Amygdala (tissue), 56 donors: ENCODE measurements at regions not wholly inside any gene's neighbourhood (a gene's known extent, or its start where the extent isn't known, plus 50 kb on each side); places are given as distances from the start of the nearest gene placed in this dataset.
A peak's percentile ranks its signal among the peaks of the same experiment; 100 is the strongest.

Experiments
- DNase-seq, 56 donors: peaks; one replicate each; lab custom pipeline; 2025; lab: John Stamatoyannopoulos, UW

- no peak for DNase-seq
Measured at GRCh38 chr2:122433123-122433754, 677.8 kb downstream of the TSN start.

DNA sequence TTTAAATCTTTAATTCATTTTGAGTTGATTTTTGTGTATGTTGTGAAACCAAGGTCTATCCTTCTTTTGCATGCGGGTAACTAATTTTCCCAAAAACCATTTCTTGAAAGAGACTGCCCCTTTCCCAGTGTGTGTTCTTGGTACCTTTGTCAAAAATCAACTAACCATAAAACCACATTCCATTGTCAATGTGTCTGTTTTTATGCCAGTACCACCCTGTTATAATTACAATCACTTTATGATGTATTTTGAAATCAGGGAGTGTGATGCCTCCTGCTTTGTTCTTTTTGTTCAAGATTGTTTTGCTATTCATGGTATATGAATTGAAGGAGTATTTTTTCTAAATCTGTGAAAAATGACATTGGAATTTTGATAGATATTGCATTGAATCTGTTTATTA lies 689.6 kb downstream of the TSN start:
- DNase-seq, result no peak

DNA sequence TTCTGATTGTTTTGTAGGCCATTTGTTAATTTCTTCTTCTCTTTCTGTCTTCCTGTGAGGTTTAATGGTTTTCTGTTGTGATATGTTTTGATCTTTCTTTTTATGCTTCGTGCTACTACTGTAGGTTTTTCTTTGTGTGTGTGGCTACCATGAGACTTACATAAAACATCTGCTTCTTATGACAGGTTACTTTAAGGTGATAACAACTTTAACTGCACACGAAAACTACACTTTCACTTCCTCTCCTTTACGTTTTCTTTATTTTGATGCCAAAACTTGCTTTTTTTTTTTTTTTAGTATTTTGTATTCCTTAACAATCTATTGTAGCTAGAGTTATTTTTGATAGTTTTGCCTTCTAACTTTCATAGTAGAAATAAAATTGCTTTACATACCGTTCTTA lies 691.3 kb downstream of the TSN start:
- DNase-seq, result no peak

DNA sequence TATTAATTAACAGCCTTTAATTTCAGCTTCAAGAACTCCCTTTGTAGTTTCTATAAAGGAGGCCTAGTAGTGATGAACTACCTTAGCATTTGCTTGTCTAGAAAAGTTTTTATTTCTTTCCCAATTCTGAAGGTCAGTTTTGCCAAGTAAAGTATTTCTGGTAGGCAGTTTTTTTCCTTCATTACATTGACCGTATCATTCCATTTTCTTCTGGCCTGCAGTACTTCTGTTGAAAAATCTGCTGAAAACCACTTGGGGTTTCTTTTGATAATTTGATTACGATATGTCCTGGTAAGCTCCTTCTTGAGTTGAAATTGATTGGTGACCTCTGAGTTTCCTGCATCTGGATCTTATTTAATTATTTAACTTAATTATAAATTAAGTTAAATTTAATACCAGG lies 691.8 kb downstream of the TSN start:
- no peak for DNase-seq

GRCh38 chr2:122451040-122451439 lies 695.6 kb downstream of the TSN start:
- DNase-seq, result peak in 2 of 56 donors; percentile 1 to 2

GRCh38 chr2:122451697-122452096 lies 696.2 kb downstream of the TSN start:
- DNase-seq, result no peak

DNA sequence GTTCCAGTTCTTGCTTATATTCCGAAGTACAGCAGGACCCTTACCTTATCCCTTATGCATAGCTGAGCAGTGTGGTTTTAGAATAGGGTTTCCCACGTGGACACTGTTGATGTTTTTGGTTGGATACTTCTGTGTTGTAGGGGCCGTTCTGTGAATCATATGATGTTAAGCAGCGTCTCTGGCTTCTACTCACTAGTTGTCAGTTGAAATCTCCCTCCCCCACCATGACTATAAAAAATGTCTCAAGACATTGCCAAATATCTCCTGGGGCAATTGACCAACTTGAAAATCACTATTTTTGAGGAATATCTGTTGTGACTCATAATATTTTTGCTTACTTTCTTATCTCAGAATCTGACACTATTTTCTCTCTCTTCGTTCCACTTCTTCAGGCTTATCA lies 713.7 kb downstream of the TSN start:
- no peak for DNase-seq

- no peak for DNase-seq
Measured at GRCh38 chr2:122471753-122472152, 716.3 kb downstream of the TSN start.

DNA sequence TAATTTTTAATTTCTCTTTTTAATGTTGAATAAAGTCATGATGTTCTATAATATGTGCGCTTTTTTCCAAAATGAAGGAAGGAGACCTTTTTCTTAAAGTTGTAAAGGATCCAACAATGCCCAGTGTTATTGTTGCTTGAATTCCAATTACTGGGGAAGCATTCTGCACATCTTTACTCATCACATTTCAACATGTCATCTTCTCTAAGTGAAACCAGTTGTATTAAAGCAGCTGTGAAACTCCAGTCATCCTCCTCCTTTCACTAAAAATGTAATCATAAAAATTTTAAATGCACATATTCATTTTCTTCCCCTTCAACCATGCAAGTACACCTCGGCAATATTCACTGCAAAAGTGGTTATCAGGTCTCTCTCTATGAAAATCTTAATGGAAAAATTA lies 722.7 kb downstream of the TSN start:
- DNase-seq, result no peak

DNA sequence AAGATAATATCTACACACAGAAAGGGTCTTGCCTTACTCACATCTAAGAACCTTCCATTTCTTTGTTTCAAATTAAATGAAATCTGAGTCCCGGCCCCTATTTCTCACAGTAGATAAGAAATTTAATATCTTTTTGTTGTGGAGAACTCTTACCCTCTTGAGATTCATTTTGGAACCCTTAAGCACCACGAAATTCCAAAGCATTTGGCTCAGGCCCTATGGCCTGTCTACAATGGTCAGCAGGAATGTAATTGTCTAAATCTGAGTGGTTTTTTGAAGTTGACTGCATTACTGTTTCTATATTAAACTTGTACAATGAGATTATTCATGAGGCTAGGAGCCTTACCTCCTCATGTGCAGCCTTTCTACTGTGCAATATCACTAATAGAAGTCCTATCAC lies 723.3 kb downstream of the TSN start:
- no peak for DNase-seq

DNA sequence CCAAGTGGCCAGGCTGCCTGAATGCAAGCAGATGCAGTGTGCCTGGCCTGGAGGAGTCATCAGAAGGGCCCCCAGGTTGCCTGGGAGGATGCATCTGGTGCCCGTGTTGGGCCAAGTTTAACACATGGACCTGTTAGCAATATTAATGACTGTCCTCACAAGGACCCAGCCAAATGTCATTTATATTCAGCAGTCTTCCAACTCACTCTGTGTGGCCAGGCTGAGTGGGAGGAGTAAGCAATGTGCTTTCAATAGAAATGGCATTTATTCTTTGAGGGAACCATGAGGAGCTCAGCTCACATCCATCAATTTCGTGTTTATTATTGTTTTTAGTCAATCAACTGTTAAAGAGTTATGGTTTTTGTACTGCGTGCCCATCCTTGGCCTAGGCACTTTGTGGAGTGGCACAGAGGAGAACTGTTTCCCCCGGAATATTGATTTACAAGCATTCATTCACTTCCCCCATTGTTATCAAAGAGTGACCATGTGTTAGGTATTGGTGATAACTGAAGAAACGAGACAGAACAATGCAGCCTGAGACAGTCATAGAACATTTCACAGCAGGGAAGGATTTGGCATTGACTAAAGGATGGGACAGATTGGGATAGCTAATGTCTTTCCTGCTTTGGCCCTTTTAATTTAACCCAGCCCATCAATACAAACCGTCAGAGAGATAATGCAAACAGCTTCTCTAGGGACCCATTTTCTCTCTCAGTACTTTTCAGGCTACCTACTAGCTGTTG lies 725.2 kb downstream of the TSN start:
- peak in 1 of 56 donors; percentile 2 for DNase-seq

GRCh38 chr2:122481244-122481622 lies 725.8 kb downstream of the TSN start:
- DNase-seq, result no peak

DNA sequence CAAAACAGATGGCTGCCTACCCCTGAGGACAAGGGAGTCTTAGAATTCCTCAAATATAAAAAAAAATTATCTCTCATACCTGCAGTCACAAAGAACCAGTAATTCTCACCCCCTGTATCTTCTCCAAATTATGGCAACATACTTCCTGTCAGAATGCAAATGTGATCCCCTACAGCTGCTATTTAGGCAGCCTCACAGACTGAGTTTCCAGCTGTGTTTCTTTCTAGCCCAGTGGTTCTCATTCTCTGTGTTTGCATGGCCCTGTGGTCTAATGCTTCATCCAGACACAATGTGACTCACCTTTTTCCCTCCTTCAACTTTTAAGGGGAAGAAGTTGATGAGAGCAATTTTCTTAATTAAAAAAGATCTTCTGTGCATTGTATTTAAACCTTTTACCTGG lies 726.3 kb downstream of the TSN start:
- DNase-seq, result no peak

DNA sequence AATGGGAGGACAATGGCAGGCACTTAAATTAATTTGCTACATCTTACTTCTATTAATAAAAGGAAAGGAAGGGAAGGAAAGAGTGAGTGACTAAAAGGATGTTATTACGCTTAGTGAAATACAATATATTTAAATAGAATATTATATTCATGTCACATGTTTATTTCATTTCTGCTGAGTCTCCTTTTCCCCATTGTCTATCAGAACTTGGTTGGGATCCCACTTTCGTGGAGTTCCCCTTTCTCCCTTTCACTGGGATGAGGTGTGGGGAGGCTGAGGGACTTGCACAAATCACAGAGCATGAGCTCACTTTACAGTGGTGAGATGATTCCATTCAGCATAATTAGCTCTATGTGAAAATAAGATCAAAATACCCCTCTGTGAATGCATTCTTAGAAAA lies 730.6 kb downstream of the TSN start:
- no peak for DNase-seq

GRCh38 chr2:122486705-122487415 lies 731.4 kb downstream of the TSN start:
- DNase-seq, result no peak

DNA sequence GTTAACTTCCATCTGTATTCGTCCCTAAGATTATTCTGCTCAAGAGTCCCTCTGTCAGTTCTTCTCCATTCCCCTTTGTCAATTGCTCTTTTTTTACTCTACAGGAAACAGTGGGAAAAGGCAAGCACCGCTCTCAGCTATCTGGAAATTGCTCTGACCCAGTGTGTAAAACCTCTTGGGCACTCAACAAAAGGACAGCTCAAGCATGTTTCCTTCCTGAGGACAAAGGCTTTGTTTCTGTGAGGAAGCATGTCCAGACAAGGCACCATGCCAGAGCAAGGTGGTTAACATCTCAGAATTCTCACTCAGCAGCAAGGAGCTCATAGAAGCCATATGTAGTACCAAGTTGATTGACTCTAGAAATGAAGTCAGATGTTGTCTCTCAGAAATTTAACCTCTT lies 735.6 kb downstream of the TSN start:
- DNase-seq, result peak in 3 of 56 donors; percentile 4 to 30 (median 13)

GRCh38 chr2:122500316-122501105 lies 745.1 kb downstream of the TSN start:
- DNase-seq, result no peak

DNA sequence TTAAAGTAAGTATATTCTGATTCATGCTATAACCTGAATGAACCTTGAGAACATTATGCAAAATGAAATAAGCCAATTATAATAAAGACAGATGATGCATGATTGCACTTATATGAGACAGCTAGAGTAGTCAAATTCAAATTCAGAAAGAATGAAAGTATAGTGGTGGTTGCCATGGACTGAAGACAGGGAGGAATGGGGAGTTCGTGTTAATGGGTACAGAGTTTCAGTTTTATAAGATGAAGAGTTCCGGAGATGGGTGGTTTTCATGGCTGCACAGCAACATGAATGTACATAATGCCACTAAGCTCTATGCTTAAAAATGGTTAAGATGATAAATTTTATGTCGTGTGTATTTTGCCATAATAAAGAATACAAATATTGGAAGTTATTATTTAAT lies 751.2 kb downstream of the TSN start:
- no peak for DNase-seq

- no peak for DNase-seq
Measured at GRCh38 chr2:122507261-122507660, 751.8 kb downstream of the TSN start.

DNA sequence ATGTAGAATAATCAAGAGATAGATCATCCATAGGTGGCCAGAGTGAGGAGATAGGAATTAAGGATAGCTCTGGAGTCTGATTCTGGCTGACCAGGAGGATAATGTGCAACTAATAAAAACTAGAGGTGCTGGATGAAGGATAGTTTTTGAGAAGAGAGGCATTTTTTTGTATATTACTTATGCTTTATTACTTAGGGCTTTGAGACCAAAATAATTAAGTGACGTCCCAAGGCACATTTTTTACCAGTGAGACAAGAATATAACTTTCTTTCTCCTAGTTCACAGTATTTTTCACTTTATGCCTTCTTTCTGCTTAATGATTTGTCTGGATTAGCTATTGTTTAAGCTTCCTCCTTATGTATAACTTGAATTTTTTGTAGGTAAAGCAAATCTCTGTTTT lies 756.6 kb downstream of the TSN start:
- no peak for DNase-seq

DNA sequence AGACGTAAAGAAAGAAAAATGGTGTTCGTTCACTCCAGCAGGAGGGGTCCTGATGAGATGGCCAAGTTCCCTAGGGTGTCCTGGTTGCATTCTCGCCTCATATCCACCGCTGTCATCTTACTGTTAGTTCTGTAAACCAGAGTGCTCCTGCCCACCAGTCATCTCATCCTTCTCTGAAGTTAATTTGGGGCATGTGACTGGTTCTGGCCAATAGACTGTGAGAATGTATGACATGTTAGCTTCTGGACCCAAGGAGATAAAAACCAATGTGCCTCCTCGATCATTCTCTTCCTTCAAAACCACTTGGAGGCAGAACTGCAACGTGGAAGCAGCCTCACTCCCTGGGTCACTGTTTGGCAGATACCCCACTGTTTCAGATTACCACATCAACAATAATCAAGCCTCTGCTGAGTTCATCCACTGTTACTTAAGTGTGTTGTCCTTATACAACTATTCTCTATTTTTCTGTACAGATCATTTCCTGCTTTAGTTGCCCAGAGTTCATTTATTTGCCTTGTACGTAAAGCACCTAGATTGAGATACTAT lies 759.1 kb downstream of the TSN start:
- DNase-seq, result no peak
